ENCODE measurements at regions not wholly inside any gene's neighbourhood (a gene's known extent, or its start where the extent isn't known, plus 50 kb on each side); places are given as distances from the start of the nearest gene placed in this dataset.

- no peak for DNase-seq
- TF ChIP-seq GATA1 (IDR thresholded peaks at IDR 0.05; ENCODE audit: low read depth, low read length) (no peak), POLR2A (IDR thresholded peaks at IDR 0.05; ENCODE audit: low read length) (no peak)
Observed at GRCh38 chr3:13166243-13167063, 93.2 kb upstream of the IQSEC1 start.

DNA sequence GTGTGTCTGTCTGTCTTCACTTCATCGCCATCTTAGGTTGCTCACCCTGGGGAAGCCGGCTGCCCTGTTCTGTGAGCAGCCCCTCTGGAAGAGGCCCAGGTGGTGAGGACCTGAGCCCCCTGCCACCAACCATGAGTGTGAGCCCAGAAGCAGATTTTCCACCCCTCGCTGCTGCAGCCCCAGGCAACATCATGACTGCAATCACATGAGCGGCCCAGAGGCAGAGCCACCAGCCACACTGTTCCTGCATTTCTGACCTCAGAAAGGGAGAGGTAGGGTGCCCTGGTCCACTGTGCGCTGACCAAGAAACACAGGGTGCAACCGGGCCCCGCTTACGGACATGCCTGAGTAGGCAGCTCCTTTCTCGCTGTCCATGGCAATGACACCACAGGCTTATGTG is 92.3 kb upstream of the IQSEC1 start:
- no peak for TF ChIP-seq GATA1 (IDR thresholded peaks at IDR 0.05; ENCODE audit: low read depth, low read length)
- no peak for TF ChIP-seq POLR2A (IDR thresholded peaks at IDR 0.05; ENCODE audit: low read length)
- no peak for DNase-seq

DNA sequence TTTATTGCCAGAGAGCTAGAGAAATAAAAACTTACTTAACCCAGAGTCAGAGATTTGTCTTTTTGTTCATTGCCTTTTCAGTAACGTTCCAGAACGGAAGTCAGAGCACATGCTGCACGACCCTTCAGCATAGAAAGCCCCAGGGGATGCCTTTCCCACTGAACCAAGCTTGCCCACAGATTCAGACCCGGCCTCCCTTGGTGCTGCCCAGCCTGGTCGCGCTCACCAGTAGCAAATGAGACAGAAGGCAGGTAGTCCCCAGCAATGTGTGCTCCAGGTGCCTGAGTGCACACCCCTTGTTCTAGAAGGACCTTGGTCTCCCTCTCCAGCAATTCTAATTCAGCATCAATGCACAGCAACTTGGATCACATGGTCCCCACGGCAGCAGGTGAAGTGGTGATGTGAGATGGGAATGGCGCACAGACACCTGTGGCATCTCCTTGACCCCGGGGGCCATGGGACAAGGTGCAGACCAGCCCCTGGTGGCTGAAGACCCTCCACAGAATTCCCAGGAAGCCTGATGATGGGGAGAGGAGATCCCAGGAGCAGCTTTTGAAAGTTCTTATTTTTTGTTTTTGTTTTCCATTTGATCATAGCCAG is 91.8 kb upstream of the IQSEC1 start:
- no peak for DNase-seq
- TF ChIP-seq POLR2A (IDR thresholded peaks at IDR 0.05; ENCODE audit: low read length): no peak
- TF ChIP-seq GATA1 (IDR thresholded peaks at IDR 0.05; ENCODE audit: low read depth, low read length): no peak

GRCh38 chr3:13163848-13164382 is 90.7 kb upstream of the IQSEC1 start:
- TF ChIP-seq POLR2A (IDR thresholded peaks at IDR 0.05; ENCODE audit: low read length): no peak
- no peak for TF ChIP-seq GATA1 (IDR thresholded peaks at IDR 0.05; ENCODE audit: low read depth, low read length)
- DNase-seq: no peak

- TF ChIP-seq GATA1 (IDR thresholded peaks at IDR 0.05; ENCODE audit: low read depth, low read length): no peak
- no peak for TF ChIP-seq POLR2A (IDR thresholded peaks at IDR 0.05; ENCODE audit: low read length)
Observed at GRCh38 chr3:13162549-13163320, 89.5 kb upstream of the IQSEC1 start.

DNA sequence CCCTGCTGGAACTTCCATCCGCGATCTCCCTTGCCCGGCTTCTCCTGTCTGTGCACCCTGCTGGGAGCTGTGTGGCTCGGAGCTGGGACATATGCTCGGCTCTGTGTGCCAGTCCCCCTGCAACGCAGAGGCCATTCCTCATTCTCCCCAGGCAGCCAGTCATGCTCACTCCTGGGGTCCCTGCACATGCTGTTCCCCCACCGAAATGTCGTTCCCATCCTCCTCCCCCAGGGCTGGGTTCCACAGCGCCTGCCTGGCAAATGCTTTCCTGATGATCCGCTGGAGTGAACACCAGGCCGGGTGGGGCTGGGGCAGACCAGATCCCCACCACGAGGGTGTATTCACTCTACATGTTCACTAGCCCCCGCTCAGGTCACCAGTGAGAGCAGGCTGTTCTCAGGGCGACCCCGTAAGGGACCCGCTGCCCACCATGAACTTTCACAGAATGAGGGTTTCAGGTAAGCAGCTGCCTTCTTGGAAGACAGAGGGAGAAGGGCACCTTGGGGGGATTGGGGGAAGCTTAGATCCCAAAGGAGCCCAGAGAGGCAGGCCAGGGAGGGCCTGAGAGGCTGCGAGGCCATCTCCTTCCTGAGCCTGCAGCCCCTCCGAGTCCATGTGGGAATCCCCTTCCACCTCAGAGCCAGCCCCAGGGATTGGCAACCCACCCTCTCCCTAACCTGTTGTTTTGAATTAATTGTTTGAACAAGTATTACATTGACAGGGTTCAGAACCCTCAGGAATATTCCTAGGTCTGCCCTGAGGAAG is 88.7 kb upstream of the IQSEC1 start:
- no peak for DNase-seq
- TF ChIP-seq GATA1 (IDR thresholded peaks at IDR 0.05; ENCODE audit: low read depth, low read length): no peak
- TF ChIP-seq POLR2A (IDR thresholded peaks at IDR 0.05; ENCODE audit: low read length): no peak

More at GRCh38 chr3:13162549-13163320, 89.5 kb upstream of the IQSEC1 start:
- no peak for DNase-seq

DNA sequence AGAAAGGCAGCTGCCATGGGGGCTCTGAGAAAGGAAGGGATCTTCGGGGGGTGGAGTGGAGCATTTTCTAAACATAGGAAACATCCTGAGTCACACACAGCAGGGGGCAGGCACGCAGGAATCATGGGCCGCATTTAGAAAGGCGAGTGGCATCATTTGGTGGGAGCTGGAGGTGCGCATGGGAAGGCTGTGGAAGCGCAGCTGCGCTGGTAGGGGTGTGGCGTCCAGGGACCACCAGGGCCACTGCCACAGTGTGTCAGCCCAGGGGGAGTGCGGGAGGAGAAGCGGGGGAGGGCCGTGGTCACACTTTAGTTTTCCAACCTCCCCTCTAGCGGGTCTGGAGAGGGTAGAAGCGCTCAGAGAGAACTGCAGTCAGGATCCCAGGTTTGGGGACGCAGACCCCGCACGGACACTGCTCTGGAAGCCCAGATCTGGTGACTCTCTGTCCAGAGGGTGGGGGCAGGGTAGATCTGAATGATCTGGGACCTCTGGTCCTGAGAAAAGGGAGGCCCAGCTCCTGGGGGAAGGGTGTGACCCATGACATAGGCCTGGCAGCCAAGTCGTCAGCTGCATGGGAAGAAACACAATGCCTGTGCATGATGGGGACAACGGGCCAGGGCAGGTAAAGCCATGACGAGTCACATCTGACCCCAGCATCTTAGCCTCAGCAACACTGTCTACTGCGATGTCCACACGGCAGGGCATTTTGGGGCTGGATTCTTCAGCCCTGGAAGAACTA is 88.0 kb upstream of the IQSEC1 start:
- TF ChIP-seq POLR2A (IDR thresholded peaks at IDR 0.05; ENCODE audit: low read length) (no peak), GATA1 (IDR thresholded peaks at IDR 0.05; ENCODE audit: low read depth, low read length) (no peak)
- DNase-seq: no peak

DNA sequence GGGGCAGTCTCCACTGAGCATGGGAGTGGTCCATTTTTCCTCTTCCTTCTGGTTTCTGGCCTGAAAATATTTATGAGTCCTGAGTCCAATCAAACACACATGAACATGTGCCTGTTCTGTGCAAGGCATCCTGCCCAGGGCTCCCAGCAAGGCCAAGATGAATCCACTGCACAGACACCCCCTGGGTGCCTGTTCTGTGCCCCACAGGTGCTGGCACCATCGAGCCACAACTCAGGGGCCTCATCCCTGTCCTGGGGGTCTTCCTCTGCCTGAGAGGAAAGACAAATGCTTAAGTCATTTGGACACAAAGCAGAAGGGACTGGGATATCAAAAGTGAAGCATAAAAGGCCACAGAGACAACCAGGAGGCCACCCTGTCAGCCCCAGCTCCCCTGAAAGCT is 87.4 kb upstream of the IQSEC1 start:
- TF ChIP-seq GATA1 (IDR thresholded peaks at IDR 0.05; ENCODE audit: low read depth, low read length): no peak
- no peak for TF ChIP-seq POLR2A (IDR thresholded peaks at IDR 0.05; ENCODE audit: low read length)
- DNase-seq: no peak

DNA sequence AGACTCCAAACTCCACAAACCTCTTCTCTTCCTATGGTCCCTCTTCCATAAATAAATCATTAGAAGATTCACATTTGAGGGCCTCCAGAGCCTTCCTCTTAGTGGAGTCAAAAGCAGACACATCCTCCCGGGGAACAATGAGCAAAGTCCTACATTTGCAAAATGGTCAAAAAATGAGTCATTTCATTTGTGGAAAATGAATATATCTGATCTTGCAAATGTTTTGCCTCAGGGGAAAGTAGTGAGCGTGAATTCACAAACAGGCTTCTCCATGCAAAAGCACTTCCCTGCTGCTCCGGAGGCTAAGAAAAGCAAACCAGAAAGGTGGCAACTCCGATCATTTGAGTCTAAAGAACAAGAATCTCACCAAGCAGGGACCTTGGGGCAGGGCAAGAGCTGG is 86.7 kb upstream of the IQSEC1 start:
- DNase-seq: no peak
- TF ChIP-seq POLR2A (IDR thresholded peaks at IDR 0.05; ENCODE audit: low read length) (no peak), GATA1 (IDR thresholded peaks at IDR 0.05; ENCODE audit: low read depth, low read length) (no peak)

GRCh38 chr3:13158871-13159270 is 85.6 kb upstream of the IQSEC1 start:
- no peak for DNase-seq
- TF ChIP-seq POLR2A (IDR thresholded peaks at IDR 0.05; ENCODE audit: low read length): no peak
- no peak for TF ChIP-seq GATA1 (IDR thresholded peaks at IDR 0.05; ENCODE audit: low read depth, low read length)

- no peak for TF ChIP-seq GATA1 (IDR thresholded peaks at IDR 0.05; ENCODE audit: low read depth, low read length)
- no peak for DNase-seq
Observed at GRCh38 chr3:13158408-13158807, 85.2 kb upstream of the IQSEC1 start.

GRCh38 chr3:13157986-13158385 is 84.8 kb upstream of the IQSEC1 start:
- TF ChIP-seq GATA1 (IDR thresholded peaks at IDR 0.05; ENCODE audit: low read depth, low read length) (no peak), POLR2A (IDR thresholded peaks at IDR 0.05; ENCODE audit: low read length) (no peak)
- DNase-seq: no peak
